ENCODE measurements at regions not wholly inside any gene's neighbourhood (a gene's known extent, or its start where the extent isn't known, plus 50 kb on each side); places are given as distances from the start of the nearest gene placed in this dataset.

DNA sequence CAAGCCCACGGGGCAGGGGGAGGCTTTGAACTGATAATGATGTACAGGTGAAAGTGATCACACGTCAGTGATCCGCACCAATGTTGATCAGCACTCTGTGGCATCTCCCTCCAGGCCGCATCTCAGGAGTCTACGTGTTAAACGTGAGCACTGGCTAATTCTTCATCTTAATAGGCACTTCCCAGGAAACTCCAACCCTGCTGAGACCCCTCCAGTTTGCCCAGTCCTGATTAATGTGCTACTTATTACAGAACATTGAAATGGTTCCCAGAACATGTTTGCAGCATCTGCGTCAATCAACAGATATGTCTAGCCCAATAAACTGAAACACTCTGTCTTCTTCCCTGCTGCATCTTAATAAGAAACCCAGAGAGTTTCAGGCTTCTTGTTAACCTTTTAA is 298.4 kb downstream of the DEPDC1B start:
- no peaks in the 10 kb centered on the region for H3K9me3 ChIP-seq (ENCODE audit: control insufficient read depth, insufficient read depth, low read depth, low read length)
- POLR2A ChIA-PET, result no interaction called here

GRCh38 chr5:60399507-60399906 is 300.5 kb downstream of the DEPDC1B start:
- Histone ChIP-seq H3K4me3 (ENCODE audit: low read depth, low read length) (no peak overlapping the region), H3K9me3 (ENCODE audit: control insufficient read depth, insufficient read depth, low read depth, low read length) (no peaks in the 10 kb centered on the region), H3K27ac (ENCODE audit: extremely low read depth, low read depth, low read length) (no peak overlapping the region), H3K4me1 (ENCODE audit: control insufficient read depth, insufficient read depth, low read length) (no peaks in the 10 kb centered on the region), H3K36me3 (ENCODE audit: control insufficient read depth in 2 of 2, insufficient read depth in 1 of 2, low read length in 2 of 2) (no peaks in the 10 kb centered on the region)
- POLR2A ChIA-PET, result no interaction called here
- CTCF ChIA-PET, result interaction anchor here (0.6 kb wide), 1 partner anchor 148 kb away, joined by 3 read pairs; no protein-coding TSS in a partner anchor
- TF ChIP-seq ZNF112 (tag by site-specific recombination; IDR thresholded peaks at IDR 0.05) (no peak), PBX3 (CRISPR knock-in tag; IDR thresholded peaks at IDR 0.05) (no peak)

More for the DNA sequence above, 298.4 kb downstream of the DEPDC1B start:
- Histone ChIP-seq H3K4me1 (ENCODE audit: control insufficient read depth, insufficient read depth, low read length) (no peaks in the 10 kb centered on the region), H3K36me3 (ENCODE audit: control insufficient read depth in 2 of 2, insufficient read depth in 1 of 2, low read length in 2 of 2) (no peaks in the 10 kb centered on the region), H3K4me3 (ENCODE audit: low read depth, low read length) (no peak overlapping the region), H3K27ac (ENCODE audit: extremely low read depth, low read depth, low read length) (no peak overlapping the region)
- no peak for TF ChIP-seq YY1 (tag by site-specific recombination; IDR thresholded peaks at IDR 0.05)
- CTCF ChIA-PET, result no interaction called here

DNA sequence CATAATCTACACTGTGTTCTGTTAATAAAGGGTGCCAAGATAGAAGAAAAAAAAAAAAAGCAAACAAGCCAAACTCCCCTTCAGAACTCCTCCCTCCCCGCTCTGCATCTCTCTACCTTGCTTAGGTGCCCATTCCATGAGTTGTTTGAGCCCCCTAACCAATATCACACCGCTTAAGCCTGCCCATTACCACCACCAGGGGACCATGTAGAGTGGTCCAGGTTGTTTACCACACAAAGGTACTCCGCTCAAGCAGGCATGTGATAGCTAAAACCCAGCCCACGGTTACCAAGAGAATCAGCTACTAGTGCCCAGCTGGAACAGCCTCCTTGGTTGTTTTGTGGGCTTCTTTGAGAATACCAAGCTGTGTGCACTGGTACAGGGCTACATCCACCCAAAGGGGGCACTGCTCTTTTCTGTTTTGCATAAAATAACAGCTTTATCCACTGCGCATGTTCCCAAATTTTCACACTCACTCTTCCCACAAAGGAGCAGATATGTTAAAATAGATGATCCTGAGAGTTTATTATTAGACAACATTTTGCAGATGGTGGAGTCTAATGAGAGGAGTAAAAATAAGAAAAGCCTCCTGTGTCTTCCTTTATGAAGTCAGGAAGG is 304.1 kb downstream of the DEPDC1B start:
- Histone ChIP-seq H3K27ac (ENCODE audit: extremely low read depth, low read depth, low read length) (no peak overlapping the region), H3K9me3 (ENCODE audit: control insufficient read depth, insufficient read depth, low read depth, low read length) (no peaks in the 10 kb centered on the region), H3K4me3 (ENCODE audit: low read depth, low read length) (no peak overlapping the region), H3K4me1 (ENCODE audit: control insufficient read depth, insufficient read depth, low read length) (no peaks in the 10 kb centered on the region), H3K36me3 (ENCODE audit: control insufficient read depth in 2 of 2, insufficient read depth in 1 of 2, low read length in 2 of 2) (no peaks in the 10 kb centered on the region)
- ChIA-PET CTCF (no interaction called here), POLR2A (no interaction called here)
- TF ChIP-seq REPIN1 (tag by site-specific recombination; IDR thresholded peaks at IDR 0.05; ENCODE audit: low read depth), result no peak
- no peak for TF ChIP-seq SALL2 (tag by site-specific recombination; IDR thresholded peaks at IDR 0.05; ENCODE audit: borderline replicate concordance)
- no peak for TF ChIP-seq ZNF266 (tag by site-specific recombination; IDR thresholded peaks at IDR 0.05; ENCODE audit: low read depth)
- TF ChIP-seq, protein P1, sequence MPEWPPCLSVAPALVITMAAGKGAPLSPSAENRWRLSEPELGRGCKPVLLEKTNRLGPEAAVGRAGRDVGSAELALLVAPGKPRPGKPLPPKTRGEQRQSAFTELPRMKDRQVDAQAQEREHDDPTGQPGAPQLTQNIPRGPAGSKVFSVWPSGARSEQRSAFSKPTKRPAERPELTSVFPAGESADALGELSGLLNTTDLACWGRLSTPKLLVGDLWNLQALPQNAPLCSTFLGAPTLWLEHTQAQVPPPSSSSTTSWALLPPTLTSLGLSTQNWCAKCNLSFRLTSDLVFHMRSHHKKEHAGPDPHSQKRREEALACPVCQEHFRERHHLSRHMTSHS (tag by site-specific recombination; IDR thresholded peaks at IDR 0.05), result no peak
- no peak for TF ChIP-seq IKZF3 (tag by site-specific recombination; IDR thresholded peaks at IDR 0.05)
- TF ChIP-seq ZNF175 (tag by site-specific recombination; IDR thresholded peaks at IDR 0.05), result no peak
- TF ChIP-seq KLF1 (tag by site-specific recombination; IDR thresholded peaks at IDR 0.05), result no peak
- no peak for TF ChIP-seq ZNF549 (tag by site-specific recombination; IDR thresholded peaks at IDR 0.05)
- no peak for TF ChIP-seq ZNF76 (tag by site-specific recombination; IDR thresholded peaks at IDR 0.05; ENCODE audit: borderline replicate concordance, low read depth)
- no peak for TF ChIP-seq ZNF202 (tag by site-specific recombination; IDR thresholded peaks at IDR 0.05; ENCODE audit: borderline replicate concordance)
- no peak for TF ChIP-seq ZNF777 (tag by site-specific recombination; IDR thresholded peaks at IDR 0.05; ENCODE audit: borderline replicate concordance)
- TF ChIP-seq RBAK (tag by site-specific recombination; IDR thresholded peaks at IDR 0.05), result no peak

GRCh38 chr5:60387051-60387440 is 312.9 kb downstream of the DEPDC1B start:
- H3K9me3 ChIP-seq (ENCODE audit: control insufficient read depth, insufficient read depth, low read depth, low read length), result no peaks in the 10 kb centered on the region
- ChIA-PET POLR2A (no interaction called here), CTCF (no interaction called here)
- H3K36me3 ChIP-seq (ENCODE audit: control insufficient read depth in 2 of 2, insufficient read depth in 1 of 2, low read length in 2 of 2), result no peaks in the 10 kb centered on the region
- H3K27ac ChIP-seq (ENCODE audit: extremely low read depth, low read depth, low read length), result no peak overlapping the region
- H3K4me3 ChIP-seq (ENCODE audit: low read depth, low read length), result no peak overlapping the region
- no peaks in the 10 kb centered on the region for H3K4me1 ChIP-seq (ENCODE audit: control insufficient read depth, insufficient read depth, low read length)
- TF ChIP-seq, protein P2, sequence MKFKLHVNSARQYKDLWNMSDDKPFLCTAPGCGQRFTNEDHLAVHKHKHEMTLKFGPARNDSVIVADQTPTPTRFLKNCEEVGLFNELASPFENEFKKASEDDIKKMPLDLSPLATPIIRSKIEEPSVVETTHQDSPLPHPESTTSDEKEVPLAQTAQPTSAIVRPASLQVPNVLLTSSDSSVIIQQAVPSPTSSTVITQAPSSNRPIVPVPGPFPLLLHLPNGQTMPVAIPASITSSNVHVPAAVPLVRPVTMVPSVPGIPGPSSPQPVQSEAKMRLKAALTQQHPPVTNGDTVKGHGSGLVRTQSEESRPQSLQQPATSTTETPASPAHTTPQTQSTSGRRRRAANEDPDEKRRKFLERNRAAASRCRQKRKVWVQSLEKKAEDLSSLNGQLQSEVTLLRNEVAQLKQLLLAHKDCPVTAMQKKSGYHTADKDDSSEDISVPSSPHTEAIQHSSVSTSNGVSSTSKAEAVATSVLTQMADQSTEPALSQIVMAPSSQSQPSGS (tag by site-specific recombination; IDR thresholded peaks at IDR 0.05; ENCODE audit: low read depth), result peak; percentile 49; the same call in 1 of the 2 replicates
- TF ChIP-seq PRDM6 (tag by site-specific recombination; IDR thresholded peaks at IDR 0.05) (no peak), ZBTB49 (tag by site-specific recombination; IDR thresholded peaks at IDR 0.05; ENCODE audit: low read depth) (no peak)
